K562 (cell line): ENCODE measurements at regions not wholly inside any gene's neighbourhood (a gene's known extent, or its start where the extent isn't known, plus 50 kb on each side); places are given as distances from the start of the nearest gene placed in this dataset.

ENCODE experiments used
- ATAC-seq: fragments of 200-7000 bp; cut with Tn5 transposase; 3 replicates; pipeline ENCODE4 v1.9.1; 2020; ENCODE audit warnings: moderate library complexity
- BruUV-seq: library from RNA; stranded (reverse); fragments of 400-500 nt; replicated peaks from 2 replicates; lab custom pipeline; 2021; lab: Mats Ljungman, UMichigan
- CTCF ChIA-PET: fragments of 300-600 bp; formaldehyde crosslinking; extraction: SDS; loops from one replicate; lab custom pipeline; 2021; ENCODE audit warnings: low intra/inter-chr PET ratio; lab: Yijun Ruan, JAX
- POLR2A ChIA-PET: fragments of 300-600, 350-650 bp; sonication (Branson Sonifier 250); formaldehyde crosslinking; extraction: SDS; loops from one replicate; lab custom pipeline; 2021; ENCODE audit warnings: antibody characterized with exemption, inconsistent platforms; lab: Yijun Ruan, JAX
- DNase-seq, 4 experiments: peaks; one replicate each; pipeline versions ENCODE4 v3.0.0 to v3.0.0-alpha.2; 2011 to 2018; ENCODE audit warnings: low spot score in 3 of 4, mixed read lengths in 3 of 4; ENCODE audit errors: extremely low read depth in 1 of 4
- FAIRE-seq: peaks from 2 replicates; lab custom pipeline; 2011; peaks lifted over from hg19 to GRCh38; lab: Jason Lieb, UNC
- H2AFZ ChIP-seq: 2 replicates; pipeline ENCODE4 v1.6.0; 2011; ENCODE audit warnings: low read depth, low read length, control low read depth, inconsistent platforms
- H3K27ac ChIP-seq: fragments of 200-600 bp; 3 replicates; pipeline ENCODE4 v1.8.0; 2011; ENCODE audit warnings: low read depth, mild to moderate bottlenecking, control low read depth, inconsistent platforms, low read length, moderate library complexity, mixed read lengths; ENCODE audit errors: extremely low read depth
- H3K27me3 ChIP-seq, 2 experiments: fragments of 300-600 bp in 1 of 2; 2 replicates in 1 of 2; 3 replicates in 1 of 2; pipeline versions ENCODE4 v1.6.0 to v1.8.0; 2011; ENCODE audit warnings: inconsistent platforms in 2 of 2, low read length in 2 of 2, mild to moderate bottlenecking in 1 of 2, mixed read lengths in 1 of 2, moderate library complexity in 1 of 2; ENCODE audit not compliant: control insufficient read depth in 2 of 2, insufficient read depth in 2 of 2
- H3K36me3 ChIP-seq: fragments of 300-600 bp; 3 replicates; pipeline ENCODE4 v1.8.0; 2011; ENCODE audit warnings: mild to moderate bottlenecking, low read length, inconsistent platforms; ENCODE audit not compliant: control insufficient read depth, insufficient read depth
- H3K4me1 ChIP-seq, 2 experiments: fragments of 200-600 bp in 1 of 2; replicated peaks in 1 of 2; 2 replicates in 1 of 2; 3 replicates in 1 of 2; pipeline versions ENCODE4 v1.5.1 to v1.8.0; 2011; ENCODE audit warnings: inconsistent platforms in 2 of 2, low read length in 2 of 2, mild to moderate bottlenecking in 1 of 2, mixed read lengths in 1 of 2, moderate library complexity in 1 of 2; ENCODE audit not compliant: control insufficient read depth in 2 of 2, insufficient read depth in 2 of 2
- H3K4me2 ChIP-seq: 2 replicates; pipeline ENCODE4 v1.6.1; 2011; ENCODE audit warnings: low read length, control low read depth, inconsistent platforms, mixed read lengths; ENCODE audit not compliant: insufficient read depth
- H3K4me3 ChIP-seq: fragments of 200-600 bp; sonication (generic), shearing (Covaris generic); 2 replicates; pipeline ENCODE4 v1.5.1; 2016; ENCODE audit warnings: control low read depth, inconsistent platforms
- H3K79me2 ChIP-seq: fragments of 200-600 bp; 3 replicates; pipeline ENCODE4 v1.8.0; 2011; ENCODE audit warnings: low read length, inconsistent platforms; ENCODE audit not compliant: control insufficient read depth, insufficient read depth
- H3K9ac ChIP-seq, 2 experiments: 2 replicates each; pipeline versions ENCODE4 v1.6.0 to v1.6.1; 2011; ENCODE audit warnings: low read depth in 2 of 2, low read length in 2 of 2, control low read depth in 1 of 2, inconsistent platforms in 1 of 2, mild to moderate bottlenecking in 1 of 2, mixed read lengths in 1 of 2; ENCODE audit not compliant: insufficient read depth in 1 of 2
- H3K9me1 ChIP-seq: one replicate; pipeline ENCODE4 v1.6.0; 2011; ENCODE audit warnings: inconsistent platforms, mild to moderate bottlenecking, low read length, moderate library complexity; ENCODE audit not compliant: control insufficient read depth, insufficient read depth
- H3K9me3 ChIP-seq: replicated peaks from 2 replicates; pipeline ENCODE4 v1.5.1; 2011; ENCODE audit warnings: low read depth, low read length, inconsistent platforms; ENCODE audit not compliant: control insufficient read depth, insufficient read depth
- H4K20me1 ChIP-seq: replicated peaks from 2 replicates; pipeline ENCODE4 v1.6.1; 2011; ENCODE audit warnings: low read length, inconsistent platforms, mixed read lengths; ENCODE audit not compliant: control insufficient read depth, insufficient read depth
- ATF7 ChIP-seq: fragments of 450-650 bp; IDR thresholded peaks from 2 replicates; pipeline ENCODE4 v1.7.1; 2014; ENCODE audit warnings: mild to moderate bottlenecking, moderate library complexity
- BRF2 ChIP-seq: IDR thresholded peaks from 3 replicates; pipeline ENCODE4 v1.6.1; 2011; ENCODE audit warnings: borderline replicate concordance, mild to moderate bottlenecking; ENCODE audit not compliant: insufficient read length, insufficient read depth
- FOXJ2 ChIP-seq: fragments of 200-800 bp; sonication (Bioruptor generic); IDR thresholded peaks from 2 replicates; pipeline ENCODE4 v1.6.1; 2016; ENCODE audit warnings: missing genetic modification characterization, missing compliant biosample characterization
- FOXK1 ChIP-seq: sonication (generic); formaldehyde crosslinking; IDR thresholded peaks from 2 replicates; pipeline ENCODE4 v1.8.0; 2022; ENCODE audit warnings: missing genetic modification reagents, mild to moderate bottlenecking, borderline replicate concordance
- GABPB2 ChIP-seq: fragments of 250-450 bp; sonication (Bioruptor Pico); conservative IDR thresholded peaks from 2 replicates; pipeline ENCODE4 v1.5.1; 2021; ENCODE audit warnings: mild to moderate bottlenecking
- HDAC8 ChIP-seq: fragments of 450-650 bp; IDR thresholded peaks from 2 replicates; pipeline ENCODE4 v1.6.1; 2016; ENCODE audit warnings: mild to moderate bottlenecking, missing genetic modification characterization, moderate library complexity, missing compliant biosample characterization
- IFI16 ChIP-seq: fragments of 250-450 bp; sonication (Bioruptor Pico); IDR thresholded peaks from 2 replicates; pipeline ENCODE4 v2.1.2; 2022; ENCODE audit warnings: mild to moderate bottlenecking, inconsistent platforms
- KAT8 ChIP-seq: fragments of 450-650 bp; IDR thresholded peaks from 2 replicates; pipeline ENCODE4 v1.6.1; 2016; ENCODE audit warnings: low read depth, mild to moderate bottlenecking
- NR3C1 ChIP-seq: sonication (generic); formaldehyde crosslinking; IDR thresholded peaks from 2 replicates; pipeline ENCODE4 v1.8.1; 2022; ENCODE audit warnings: missing genetic modification reagents
- POLR2AphosphoS2 ChIP-seq: IDR thresholded peaks from 2 replicates; pipeline ENCODE4 v1.6.1; 2012; ENCODE audit warnings: low read length, improper control_type of control experiment
- RAD21 ChIP-seq, 2 experiments: fragments of 250-450 bp in 1 of 2; fragments of 450-650 bp in 1 of 2; sonication (Bioruptor Pico) in 1 of 2; formaldehyde crosslinking in 1 of 2; IDR thresholded peaks in 1 of 2; conservative IDR thresholded peaks in 1 of 2; 2 replicates each; pipeline versions ENCODE4 v1.4.0 to v1.8.0; 2020 to 2022; ENCODE audit warnings: mild to moderate bottlenecking in 2 of 2, moderate library complexity in 1 of 2
- RNF219 ChIP-seq: fragments of 250-450 bp; sonication (Bioruptor Pico); IDR thresholded peaks from 2 replicates; pipeline ENCODE4 v1.5.0; 2022; ENCODE audit warnings: mild to moderate bottlenecking
- TCF7L2 ChIP-seq: fragments of 150-350 bp; IDR thresholded peaks from 2 replicates; pipeline ENCODE4 v1.6.1; 2016; ENCODE audit warnings: low read depth, mild to moderate bottlenecking, low read length, moderate library complexity
- XRCC3 ChIP-seq: fragments of 450-650 bp; IDR thresholded peaks from 2 replicates; pipeline ENCODE4 v1.6.1; 2017; ENCODE audit warnings: mild to moderate bottlenecking, moderate library complexity
- ZNF23 ChIP-seq: fragments of 250-450 bp; sonication (Bioruptor Pico); IDR thresholded peaks from 2 replicates; pipeline ENCODE4 v1.4.0; 2020; ENCODE audit warnings: mild to moderate bottlenecking
- ZNF280B ChIP-seq: fragments of 250-450 bp; sonication (Bioruptor Pico); IDR thresholded peaks from 2 replicates; pipeline ENCODE4 v1.5.1; 2021; ENCODE audit warnings: mild to moderate bottlenecking
- ZNF282 ChIP-seq: sonication (generic); formaldehyde crosslinking; IDR thresholded peaks from 2 replicates; pipeline ENCODE4 v1.8.1; 2023; ENCODE audit warnings: missing genetic modification reagents
- ZNF324 ChIP-seq: fragments of 250-450 bp; sonication (Bioruptor Pico); IDR thresholded peaks from 2 replicates; pipeline ENCODE4 v1.4.0; 2020; ENCODE audit warnings: mild to moderate bottlenecking
- ZNF444 ChIP-seq: fragments of 250-450 bp; sonication (Bioruptor Pico); IDR thresholded peaks from 2 replicates; pipeline ENCODE4 v1.4.0; 2020; ENCODE audit warnings: mild to moderate bottlenecking, moderate library complexity
- ZNF717 ChIP-seq: fragments of 250-450 bp; sonication (Bioruptor Pico); IDR thresholded peaks from 2 replicates; pipeline ENCODE4 v1.5.0; 2021
- WGBS: fragments of 100-300 bp; shearing (Covaris generic); methylation state at CpG from one replicate; pipeline ENCODE4 v1.1.6; 2016; ENCODE audit warnings: low coverage, mixed read lengths; ENCODE audit not compliant: insufficient coverage; ENCODE audit errors: missing lambda C conversion rate; 5-methylcytosine and 5-hydroxymethylcytosine counted together
- in situ Hi-C: fragments of 300-500 bp; cut with MboI; formaldehyde crosslinking; loops from 4 replicates; pipeline ENCODE4 v1.15.0; 2018; ENCODE audit warnings: inconsistent platforms, mixed read lengths
- intact Hi-C: fragments of 100-400 bp; cut with micrococcal nuclease; formaldehyde crosslinking; loops from 2 replicates; pipeline ENCODE4 v1.14.2; 2022

- TF ChIP-seq ZNF23 (CRISPR knock-in tag): no peak
- TF ChIP-seq IFI16 (CRISPR knock-in tag): no peak
- TF ChIP-seq POLR2AphosphoS2: no peak
- no peak for TF ChIP-seq ZNF324
- no peak for TF ChIP-seq ATF7
- no peak for TF ChIP-seq NR3C1 (CRISPR knock-in tag)
- no peak for TF ChIP-seq KAT8
These were observed 91.1 kb downstream of the TLR4 start (continued) for GRCh38 chr9:117795271-117795670.

GRCh38 chr9:117796681-117797080 is 92.5 kb downstream of the TLR4 start:
- ChIA-PET POLR2A (no interaction called here), CTCF (no interaction called here)
- DNase-seq (no peak), ATAC-seq (no peak), FAIRE-seq (no peak)
- Histone ChIP-seq H3K9me3 (no peaks in the 10 kb centered on the region), H3K9me1 (no peaks in the 10 kb centered on the region), H2AFZ (no peak overlapping the region), H3K36me3 (no peaks in the 10 kb centered on the region), H3K27me3 (no peaks in the 10 kb centered on the region), H3K4me2 (no peak overlapping the region), H3K4me3 (no peak overlapping the region), H3K4me1 (no peaks in the 10 kb centered on the region), H4K20me1 (no peaks in the 10 kb centered on the region), H3K9ac (no peak overlapping the region), H3K27ac (no peak overlapping the region), H3K79me2 (no peaks in the 10 kb centered on the region)
- BruUV-seq: no TSS peak
- in situ Hi-C loops: no loop called here
- intact Hi-C loops: no loop called here
- WGBS: 0% methylated on average over 2 of the region's 2 CpGs
- TF ChIP-seq HDAC8 (tag) (no peak), XRCC3 (no peak), ZNF717 (CRISPR knock-in tag) (no peak), ZNF280B (CRISPR knock-in tag) (no peak), RAD21 (CRISPR knock-in tag; conservative IDR thresholded peaks at IDR 0.05 in 1 of 2, IDR thresholded peaks at IDR 0.05 in 1 of 2) (no peak), RNF219 (CRISPR knock-in tag) (no peak), TCF7L2 (no peak), FOXK1 (CRISPR knock-in tag) (no peak), ZNF282 (CRISPR knock-in tag) (no peak), GABPB2 (no peak), ZNF444 (CRISPR knock-in tag) (no peak), BRF2 (no peak), FOXJ2 (tag) (no peak)
